ENCODE measurements at regions not wholly inside any gene's neighbourhood (a gene's known extent, or its start where the extent isn't known, plus 50 kb on each side); places are given as distances from the start of the nearest gene placed in this dataset.

DNA sequence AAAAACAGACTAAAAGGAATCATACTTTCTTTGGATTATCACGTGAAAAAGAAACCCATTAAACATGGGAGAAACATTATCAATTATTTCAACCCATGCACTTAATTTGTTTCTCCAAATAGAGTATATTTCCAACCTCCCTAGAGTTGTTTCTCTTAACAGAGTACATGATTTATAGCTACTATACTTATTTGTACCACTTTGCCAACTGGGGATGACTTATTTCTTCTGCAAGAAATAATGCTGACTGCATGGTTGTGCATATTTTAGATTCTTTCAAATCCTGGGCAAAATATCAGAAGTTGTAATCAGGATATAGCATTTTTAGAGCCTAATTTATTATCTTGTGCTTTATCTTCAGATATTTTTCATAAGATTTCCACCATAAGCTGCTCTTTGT lies 629.1 kb upstream of the EYS start:
- H3K79me2 ChIP-seq (ENCODE audit: low read length) = no peaks in the 10 kb centered on the region
- ATAC-seq (no peak), DNase-seq (no peak)
- 0 out of 2 replicates have a peak, but pooled peaks cover 3% of the 10 kb centered on the region for H3K4me1 ChIP-seq (ENCODE audit: insufficient read depth, low read length)
- no peaks in the 10 kb centered on the region for H3K36me3 ChIP-seq (ENCODE audit: low read depth, low read length)
- no peak overlapping the region for H3K9ac ChIP-seq (ENCODE audit: low read length)
- H3K27ac ChIP-seq (ENCODE audit: low read length) = no peak overlapping the region
- no peak overlapping the region for H3K4me2 ChIP-seq (ENCODE audit: low read length)
- POLR2A ChIA-PET (ENCODE audit: unreplicated experiment) = interaction anchor here (0.6 kb wide), 1 partner anchor 446 kb away, joined by 5 read pairs; no protein-coding TSS in a partner anchor
- no peaks in the 10 kb centered on the region for H3F3A ChIP-seq (ENCODE audit: low read length, unreplicated experiment)
- no peaks in the 10 kb centered on the region for H4K20me1 ChIP-seq (ENCODE audit: low read length)
- intact Hi-C loops (cut with micrococcal nuclease) = no loop called here
- no peak for TF ChIP-seq EZH2 (IDR thresholded peaks at IDR 0.05; ENCODE audit: low read length, unreplicated experiment)
- TF ChIP-seq EZH2phosphoT487 (IDR thresholded peaks at IDR 0.05; ENCODE audit: borderline replicate concordance, low read length) = no peak
- TF ChIP-seq CTCF (conservative IDR thresholded peaks at IDR 0.05; ENCODE audit: low read depth, low read length) = no peak
- no peaks in the 10 kb centered on the region for H3K9me2 ChIP-seq (replicated peaks; ENCODE audit: low read length)
- no peak overlapping the region for H3K4me3 ChIP-seq (ENCODE audit: low read length)
- H2AFZ ChIP-seq (ENCODE audit: low read length) = no peak overlapping the region
- no TSS peak for BruUV-seq (replicated peaks)
- H3K27me3 ChIP-seq (ENCODE audit: low read length) = no peaks in the 10 kb centered on the region
- no peaks in the 10 kb centered on the region for H3K9me3 ChIP-seq (ENCODE audit: low read length)
- CTCF ChIA-PET = no interaction called here

DNA sequence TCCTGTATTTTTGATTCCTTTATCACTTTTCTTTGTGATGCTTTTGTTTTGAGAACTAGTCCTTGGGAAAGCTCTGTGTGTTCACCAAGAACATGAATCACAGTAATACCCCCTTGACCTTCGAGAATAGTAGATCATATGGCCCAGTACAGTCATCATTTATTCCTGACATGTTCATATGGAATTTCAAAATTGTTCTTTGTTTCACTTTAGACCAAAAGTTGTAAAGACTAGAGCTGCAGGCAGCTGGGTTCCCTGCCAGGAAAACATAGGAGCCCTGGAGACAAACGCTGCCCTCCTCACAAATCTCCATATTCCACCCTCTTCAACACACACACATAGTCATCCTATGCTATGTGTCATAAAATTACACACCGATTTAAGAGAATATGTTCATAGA lies 621.2 kb upstream of the EYS start:
- ChIA-PET POLR2A (ENCODE audit: unreplicated experiment) (no interaction called here), CTCF (no interaction called here)
- intact Hi-C loops (cut with micrococcal nuclease) = no loop called here
- Histone ChIP-seq H3K27ac (ENCODE audit: low read length) (peak overlapping the region; percentile 96), H3K9ac (ENCODE audit: low read length) (peak overlapping the region; percentile 61), H3K4me1 (ENCODE audit: insufficient read depth, low read length) (peaks cover 35% of the 10 kb centered on the region), H3F3A (ENCODE audit: low read length, unreplicated experiment) (peaks cover 8% of the 10 kb centered on the region), H3K79me2 (ENCODE audit: low read length) (no peaks in the 10 kb centered on the region), H4K20me1 (ENCODE audit: low read length) (no peaks in the 10 kb centered on the region), H3K9me3 (ENCODE audit: low read length) (no peaks in the 10 kb centered on the region), H3K4me2 (ENCODE audit: low read length) (peak overlapping the region; percentile 31; the same call in 1 of the 2 replicates), H3K27me3 (ENCODE audit: low read length) (no peaks in the 10 kb centered on the region), H3K4me3 (ENCODE audit: low read length) (no peak overlapping the region), H3K9me2 (replicated peaks; ENCODE audit: low read length) (no peaks in the 10 kb centered on the region), H2AFZ (ENCODE audit: low read length) (no peak overlapping the region), H3K36me3 (ENCODE audit: low read depth, low read length) (no peaks in the 10 kb centered on the region)
- ATAC-seq (peak; percentile 10; the same call in 1 of the 2 replicates), DNase-seq (peak; percentile 75)
- no TSS peak for BruUV-seq (replicated peaks)
- TF ChIP-seq EZH2 (IDR thresholded peaks at IDR 0.05; ENCODE audit: low read length, unreplicated experiment) = no peak
- TF ChIP-seq EZH2phosphoT487 (IDR thresholded peaks at IDR 0.05; ENCODE audit: borderline replicate concordance, low read length) = no peak
- TF ChIP-seq CTCF (conservative IDR thresholded peaks at IDR 0.05; ENCODE audit: low read depth, low read length) = no peak

DNA sequence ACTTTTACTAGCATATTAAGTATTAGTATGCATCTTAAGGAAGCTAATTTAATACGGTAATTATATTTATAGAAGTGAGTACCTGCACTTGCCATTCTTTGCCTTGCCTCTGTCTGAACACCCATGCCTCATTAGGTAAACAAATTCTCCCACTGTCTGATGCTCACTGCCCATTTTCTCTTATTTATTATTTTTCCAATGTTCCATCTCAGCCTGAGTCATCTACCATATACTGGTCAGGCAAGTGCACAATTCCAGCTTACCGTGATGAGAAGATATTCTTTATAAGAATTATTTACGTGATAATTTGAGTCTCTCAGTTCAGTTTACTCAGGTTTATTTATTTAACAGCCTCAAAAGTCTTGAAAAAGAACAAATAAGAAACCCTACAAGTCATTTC lies 619.2 kb upstream of the EYS start:
- Histone ChIP-seq H3K79me2 (ENCODE audit: low read length) (no peaks in the 10 kb centered on the region), H3K4me1 (ENCODE audit: insufficient read depth, low read length) (peaks cover 35% of the 10 kb centered on the region), H2AFZ (ENCODE audit: low read length) (no peak overlapping the region), H3K9me2 (replicated peaks; ENCODE audit: low read length) (no peaks in the 10 kb centered on the region), H3K27ac (ENCODE audit: low read length) (peak overlapping the region; percentile 96), H3K4me3 (ENCODE audit: low read length) (no peak overlapping the region; the same call in 1 of the 2 replicates), H4K20me1 (ENCODE audit: low read length) (no peaks in the 10 kb centered on the region), H3F3A (ENCODE audit: low read length, unreplicated experiment) (peaks cover 8% of the 10 kb centered on the region), H3K36me3 (ENCODE audit: low read depth, low read length) (no peaks in the 10 kb centered on the region), H3K4me2 (ENCODE audit: low read length) (peak overlapping the region; percentile 78), H3K9me3 (ENCODE audit: low read length) (no peaks in the 10 kb centered on the region), H3K27me3 (ENCODE audit: low read length) (no peaks in the 10 kb centered on the region), H3K9ac (ENCODE audit: low read length) (peak overlapping the region; percentile 76)
- BruUV-seq (replicated peaks) = no TSS peak
- POLR2A ChIA-PET (ENCODE audit: unreplicated experiment) = no interaction called here
- ATAC-seq = peak; percentile 98
- CTCF ChIA-PET = no interaction called here
- peak; percentile 86 for DNase-seq
- TF ChIP-seq CTCF (conservative IDR thresholded peaks at IDR 0.05; ENCODE audit: low read depth, low read length) (no peak), EZH2phosphoT487 (IDR thresholded peaks at IDR 0.05; ENCODE audit: borderline replicate concordance, low read length) (no peak), EZH2 (IDR thresholded peaks at IDR 0.05; ENCODE audit: low read length, unreplicated experiment) (no peak)
- intact Hi-C loops (cut with micrococcal nuclease) = no loop called here
